Ectodermal cell (in vitro differentiated cells): ENCODE measurements at regions not wholly inside any gene's neighbourhood (a gene's known extent, or its start where the extent isn't known, plus 50 kb on each side); places are given as distances from the start of the nearest gene placed in this dataset.
"Not testable (repeated sequence)": the region's sequence is repeated elsewhere in the genome, so short reads cannot be mapped to it uniquely, and the experiment has no call there.

Experiments used
- H3K27ac ChIP-seq: 2 replicates; pipeline ENCODE4 v1.7.0; 2013; ENCODE audit warnings: mild to moderate bottlenecking, low read depth, low read length; ENCODE audit not compliant: insufficient read depth, poor library complexity, severe bottlenecking
- H3K27me3 ChIP-seq: 2 replicates; pipeline ENCODE4 v1.7.0; 2013; ENCODE audit warnings: mild to moderate bottlenecking, low read length; ENCODE audit not compliant: insufficient read depth, control insufficient read depth, poor library complexity, severe bottlenecking
- H3K36me3 ChIP-seq: one replicate; pipeline ENCODE4 v1.7.0; 2013; ENCODE audit warnings: low read length; ENCODE audit not compliant: control insufficient read depth, insufficient read depth
- H3K4me1 ChIP-seq: one replicate; pipeline ENCODE4 v1.7.0; 2013; ENCODE audit warnings: low read length; ENCODE audit not compliant: control insufficient read depth, insufficient read depth
- H3K4me3 ChIP-seq: 2 replicates; pipeline ENCODE4 v1.7.0; 2013; ENCODE audit warnings: low read depth, low read length, control low read depth; ENCODE audit not compliant: insufficient read depth
- H3K9me3 ChIP-seq: 2 replicates; pipeline ENCODE4 v1.7.0; 2013; ENCODE audit warnings: mild to moderate bottlenecking, low read length, moderate library complexity; ENCODE audit not compliant: control insufficient read depth
- WGBS, 2 experiments: methylation state at CpG; one replicate each; pipeline ENCODE4 v1.1.7; 2013; ENCODE audit warnings: missing lambda C conversion rate in 2 of 2; 5-methylcytosine and 5-hydroxymethylcytosine counted together

DNA sequence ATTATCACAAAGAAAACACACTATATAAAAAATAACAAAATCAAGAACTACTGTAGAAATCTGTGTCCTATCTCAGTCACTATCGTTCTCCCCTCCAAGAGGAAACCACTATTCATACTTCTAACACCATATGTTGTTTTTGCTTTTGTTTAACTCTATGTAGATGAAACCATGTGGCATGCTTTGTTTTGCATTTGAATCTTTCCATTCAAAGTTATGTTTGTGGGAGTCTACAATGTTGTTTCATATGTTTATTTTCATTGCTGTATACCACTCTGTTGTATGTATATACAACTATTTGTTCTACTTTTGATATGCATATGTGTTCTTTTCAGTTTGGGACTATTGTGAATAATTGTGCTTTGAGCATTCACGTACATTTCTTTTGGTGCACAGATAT is 116.1 kb downstream of the PABPC4L start:
- 81 to 95% methylated on average over 2 of the region's 2 CpGs for WGBS, 2 experiments
- no peaks in the 10 kb centered on the region for H3K4me1 ChIP-seq

DNA sequence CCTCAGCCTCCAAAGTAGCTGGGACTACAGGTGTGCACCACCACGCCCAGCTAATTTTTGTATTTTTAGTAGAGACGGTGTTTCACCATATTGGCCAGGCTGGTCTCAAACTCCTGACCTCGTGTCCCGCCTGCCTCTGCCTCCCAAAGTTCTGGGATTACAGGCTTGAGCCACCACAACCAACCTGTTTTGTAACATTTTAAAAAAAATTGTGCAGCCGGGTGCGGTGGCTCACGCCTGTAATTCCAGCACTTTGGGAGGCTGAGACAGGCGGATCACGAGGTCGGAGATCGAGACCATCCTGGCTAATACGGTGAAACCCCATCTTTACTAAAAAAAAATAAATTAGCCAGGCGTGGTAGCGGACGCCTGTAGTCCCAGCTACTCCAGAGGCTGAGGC is 122.5 kb downstream of the PABPC4L start:
- not testable (repeated sequence) for H3K36me3 ChIP-seq, H3K27me3 ChIP-seq, H3K4me1 ChIP-seq, H3K27ac ChIP-seq, H3K9me3 ChIP-seq, H3K4me3 ChIP-seq
- WGBS, 2 experiments = 94 to 95% methylated on average over 15 of the region's 15 CpGs

More for the DNA sequence above, 116.1 kb downstream of the PABPC4L start:
- Histone ChIP-seq H3K27me3 (no peaks in the 10 kb centered on the region), H3K36me3 (no peaks in the 10 kb centered on the region), H3K4me3 (no peak overlapping the region), H3K9me3 (no peaks in the 10 kb centered on the region), H3K27ac (no peak overlapping the region)

DNA sequence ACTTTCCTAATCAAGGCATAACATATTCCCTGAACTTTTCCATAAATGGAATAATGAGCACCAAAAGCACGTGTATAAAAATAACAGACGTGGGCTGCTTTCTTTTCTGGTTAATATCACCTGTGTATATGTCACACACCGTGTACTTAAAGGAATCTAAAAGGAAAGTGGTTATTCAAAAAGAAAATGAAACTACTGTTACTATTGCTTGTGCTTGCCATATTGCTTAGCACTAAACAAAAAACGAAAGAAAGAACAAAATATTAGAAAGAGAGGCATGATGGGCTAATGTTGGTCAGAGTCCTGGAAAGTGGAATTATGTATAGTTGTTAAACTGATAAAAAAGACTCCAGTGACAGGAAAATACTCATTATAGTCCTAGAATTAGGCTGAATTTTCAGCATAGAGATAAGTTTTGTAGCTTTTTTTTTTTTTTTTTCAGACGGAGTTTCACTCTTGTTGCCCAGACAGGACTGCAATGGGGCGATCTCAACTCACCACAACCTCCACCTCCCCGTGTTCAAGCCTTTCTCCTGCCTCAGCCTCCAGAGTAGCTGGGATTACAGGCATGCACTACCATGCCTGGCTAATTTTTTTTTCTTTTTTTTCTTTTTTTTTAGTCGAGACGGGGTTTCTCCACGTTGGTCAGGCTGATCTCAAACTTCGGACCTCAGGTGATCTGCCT is 123.2 kb downstream of the PABPC4L start:
- WGBS, 2 experiments = 94% methylated on average over 11 of the region's 11 CpGs
- no peaks in the 10 kb centered on the region for H3K4me1 ChIP-seq
- no peak overlapping the region for H3K27ac ChIP-seq
- H3K27me3 ChIP-seq = no peaks in the 10 kb centered on the region
- no peaks in the 10 kb centered on the region for H3K9me3 ChIP-seq
- no peak overlapping the region for H3K4me3 ChIP-seq
- H3K36me3 ChIP-seq = no peaks in the 10 kb centered on the region

DNA sequence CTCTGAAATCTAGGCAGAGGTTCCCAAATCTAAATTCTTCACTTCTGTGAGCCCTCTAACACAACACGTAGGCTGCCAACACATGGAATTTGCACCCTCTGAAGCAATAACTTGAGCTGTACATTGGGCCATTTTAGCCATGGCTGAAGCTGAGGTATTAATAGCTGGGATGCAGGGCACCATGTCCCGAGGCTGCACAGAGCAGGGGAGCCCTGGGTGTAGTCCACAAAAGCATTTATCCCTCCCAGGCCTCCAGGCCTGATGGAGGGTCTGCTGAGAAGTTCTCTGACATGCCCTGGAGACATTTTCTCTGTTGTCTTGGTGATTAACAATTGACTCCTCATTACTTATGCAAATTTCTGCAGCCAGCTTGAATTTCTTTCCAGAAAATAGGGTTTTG is 127.9 kb downstream of the PABPC4L start:
- WGBS, 2 experiments = 66 to 78% methylated on average over 2 of the region's 2 CpGs
- Histone ChIP-seq H3K27me3 (no peaks in the 10 kb centered on the region), H3K4me1 (no peaks in the 10 kb centered on the region), H3K9me3 (no peaks in the 10 kb centered on the region), H3K4me3 (no peak overlapping the region), H3K36me3 (no peaks in the 10 kb centered on the region), H3K27ac (no peak overlapping the region)

DNA sequence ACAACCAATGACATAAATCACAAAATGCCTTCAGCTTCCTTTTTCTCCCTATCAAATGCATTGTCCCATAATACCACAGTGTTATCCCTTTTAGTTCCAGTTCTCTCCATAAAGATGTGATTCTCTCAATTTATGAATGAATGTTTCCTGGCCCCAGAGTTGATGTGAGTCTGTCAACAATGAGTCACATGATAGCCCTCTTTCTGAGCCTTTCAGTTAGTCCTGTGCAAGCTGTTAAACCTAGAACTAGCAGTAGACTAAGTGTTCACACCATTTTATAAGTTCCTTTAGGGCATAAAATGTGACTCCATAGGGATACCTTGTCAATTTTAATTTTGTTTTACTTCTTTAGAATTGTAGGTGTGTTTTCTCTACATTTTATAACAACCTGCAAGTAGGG is 129.5 kb downstream of the PABPC4L start:
- no peak overlapping the region for H3K4me3 ChIP-seq
- no peaks in the 10 kb centered on the region for H3K36me3 ChIP-seq
- no peaks in the 10 kb centered on the region for H3K4me1 ChIP-seq
- no peak overlapping the region for H3K27ac ChIP-seq
- H3K9me3 ChIP-seq = no peaks in the 10 kb centered on the region
- H3K27me3 ChIP-seq = no peaks in the 10 kb centered on the region

DNA sequence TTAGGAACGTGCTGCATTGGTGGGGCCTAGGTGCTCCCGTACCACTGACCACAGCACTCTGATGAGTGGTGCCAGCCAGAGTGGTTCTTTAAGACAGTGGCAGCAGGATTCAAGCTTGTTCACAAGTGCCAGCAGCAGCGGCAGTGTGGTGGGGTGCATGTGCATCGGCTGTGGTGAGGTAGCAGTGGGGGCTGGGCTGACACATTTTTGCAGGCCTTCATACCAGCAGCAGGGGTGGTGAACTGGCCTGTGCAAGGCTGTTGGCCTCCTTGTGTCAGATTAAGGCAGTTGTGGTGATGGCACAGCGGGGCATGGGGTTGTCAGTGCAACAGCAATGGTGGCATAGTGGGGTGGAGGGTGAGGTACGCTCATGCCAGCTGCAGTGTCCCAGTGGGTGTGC is 131.4 kb downstream of the PABPC4L start:
- 95 to 96% methylated on average over 6 of the region's 6 CpGs for WGBS, 2 experiments
- Histone ChIP-seq H3K27me3 (no peaks in the 10 kb centered on the region), H3K36me3 (no peaks in the 10 kb centered on the region), H3K4me1 (no peaks in the 10 kb centered on the region), H3K4me3 (no peak overlapping the region), H3K27ac (no peak overlapping the region), H3K9me3 (no peaks in the 10 kb centered on the region)

DNA sequence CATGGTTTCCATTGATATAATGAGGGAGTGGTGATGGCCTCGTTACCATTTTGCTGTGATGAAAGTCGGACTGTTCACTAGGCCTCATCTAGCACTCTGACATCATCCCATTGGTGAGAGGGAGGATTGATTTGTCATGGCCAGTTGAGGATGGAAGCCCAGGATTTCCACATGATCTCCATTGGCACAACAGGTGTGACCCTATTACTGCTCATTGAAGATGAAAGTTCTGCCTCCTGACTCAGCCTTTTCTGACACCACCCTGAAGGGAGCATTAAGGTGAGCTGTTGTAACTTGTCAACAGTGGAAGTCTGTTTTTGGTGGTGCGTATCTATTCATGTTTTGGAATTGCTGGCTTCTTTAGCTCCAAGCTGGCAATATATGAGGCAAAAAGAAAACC is 144.2 kb downstream of the PABPC4L start:
- no peak overlapping the region for H3K4me3 ChIP-seq
- H3K27ac ChIP-seq = no peak overlapping the region
- H3K9me3 ChIP-seq = no peaks in the 10 kb centered on the region
- WGBS, 2 experiments = 89 to 95% methylated on average over 3 of the region's 3 CpGs
- no peaks in the 10 kb centered on the region for H3K27me3 ChIP-seq
- H3K4me1 ChIP-seq = no peaks in the 10 kb centered on the region
- H3K36me3 ChIP-seq = no peaks in the 10 kb centered on the region

DNA sequence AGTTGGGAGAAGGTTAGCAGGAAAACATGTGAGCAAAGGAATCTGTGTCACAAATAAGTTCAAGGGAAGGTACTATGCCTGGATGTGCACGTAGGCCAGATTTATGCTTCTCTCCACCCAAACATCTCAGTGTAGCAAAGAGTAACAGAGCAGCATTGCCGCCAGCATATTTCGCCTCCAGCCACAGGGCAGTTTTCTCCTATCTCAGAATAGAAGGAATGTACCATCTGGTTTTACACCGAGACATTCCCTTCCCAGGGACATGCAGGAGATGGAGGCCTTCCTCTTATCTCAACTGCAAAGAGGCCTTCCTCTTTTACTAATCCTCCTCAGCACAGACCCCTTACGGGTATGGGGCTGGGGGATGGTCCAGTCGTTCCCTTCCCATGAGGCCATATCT is 155.4 kb downstream of the PABPC4L start:
- 93 to 95% methylated on average over 6 of the region's 6 CpGs for WGBS, 2 experiments
- H3K4me1 ChIP-seq, H3K9me3 ChIP-seq, H3K4me3 ChIP-seq, H3K27ac ChIP-seq, H3K27me3 ChIP-seq, H3K36me3 ChIP-seq: not testable (repeated sequence)

DNA sequence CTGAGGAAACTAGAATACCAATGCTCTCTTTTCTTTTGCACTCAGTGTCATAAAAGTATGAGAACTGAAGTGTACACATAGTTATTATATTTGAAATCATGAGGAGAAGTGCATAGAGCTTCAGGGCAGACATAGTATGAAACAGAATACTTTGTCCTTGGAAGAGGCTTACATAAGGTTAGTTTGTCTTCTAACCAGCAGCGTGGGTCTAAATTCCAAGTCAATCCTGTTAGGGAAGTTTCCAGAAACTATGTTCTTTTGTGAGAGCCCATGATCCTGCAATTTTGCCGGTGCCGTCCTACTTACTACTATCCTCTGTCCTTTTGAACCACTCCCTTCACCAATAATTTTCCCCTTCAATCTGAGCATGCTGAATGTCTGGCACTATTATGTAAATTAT is 156.2 kb downstream of the PABPC4L start:
- H3K9me3 ChIP-seq = no peaks in the 10 kb centered on the region
- WGBS, 2 experiments = 92 to 95% methylated on average over 3 of the region's 3 CpGs
- no peak overlapping the region for H3K27ac ChIP-seq
- H3K36me3 ChIP-seq = no peaks in the 10 kb centered on the region
- no peak overlapping the region for H3K4me3 ChIP-seq
- no peaks in the 10 kb centered on the region for H3K27me3 ChIP-seq
- no peaks in the 10 kb centered on the region for H3K4me1 ChIP-seq

DNA sequence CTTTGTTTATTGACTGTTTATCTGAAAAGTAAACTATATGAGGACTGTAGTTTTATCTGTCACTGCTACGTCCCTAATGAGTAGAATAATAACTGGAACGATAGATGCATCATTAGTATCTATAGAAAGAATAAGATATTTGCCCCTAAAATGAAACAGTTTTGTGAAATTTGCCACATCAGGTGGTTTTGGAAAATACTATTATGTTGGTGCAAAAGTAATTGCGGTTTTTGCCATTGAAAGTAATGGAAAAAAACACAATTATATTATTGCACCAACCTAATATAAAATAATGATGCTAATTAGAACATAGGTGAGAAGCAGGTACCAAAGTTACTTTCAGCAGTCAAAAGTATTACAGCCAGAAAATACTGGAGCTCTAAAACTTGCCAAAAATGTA is 158.3 kb downstream of the PABPC4L start:
- Histone ChIP-seq H3K27me3 (no peaks in the 10 kb centered on the region), H3K4me1 (no peaks in the 10 kb centered on the region), H3K4me3 (no peak overlapping the region), H3K27ac (no peak overlapping the region), H3K36me3 (no peaks in the 10 kb centered on the region), H3K9me3 (no peaks in the 10 kb centered on the region)
- 83% methylated on average over 3 of the region's 3 CpGs; no CpG with 5 or more reads in 1 of the 2 experiments for WGBS, 2 experiments

DNA sequence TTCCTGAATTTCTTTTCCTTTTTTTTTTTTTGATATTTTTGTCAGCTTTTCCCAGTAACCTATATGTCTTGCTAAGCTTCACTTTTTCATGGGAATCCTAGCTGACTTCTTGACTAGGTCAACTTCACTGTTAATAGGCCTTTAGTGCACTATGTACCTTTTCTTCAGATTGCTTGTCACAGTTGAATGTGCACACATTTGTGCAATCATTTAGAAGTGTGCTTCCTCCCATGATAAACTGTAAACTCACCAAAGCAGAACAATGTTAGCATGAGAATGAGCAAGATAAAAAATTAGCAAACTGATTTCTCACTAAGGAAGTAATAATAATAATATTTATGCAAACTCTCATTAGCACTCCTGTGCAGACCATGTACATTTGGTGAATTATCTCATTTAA is 173.2 kb downstream of the PABPC4L start:
- Histone ChIP-seq H3K27me3 (no peaks in the 10 kb centered on the region), H3K9me3 (no peaks in the 10 kb centered on the region), H3K36me3 (no peaks in the 10 kb centered on the region), H3K4me1 (no peaks in the 10 kb centered on the region), H3K27ac (no peak overlapping the region), H3K4me3 (no peak overlapping the region)
